GM12878 (cell line): ENCODE measurements at regions not wholly inside any gene's neighbourhood (a gene's known extent, or its start where the extent isn't known, plus 50 kb on each side); places are given as distances from the start of the nearest gene placed in this dataset.

Experiments used
- ATF7 ChIP-seq: fragments of 450-650 bp; IDR thresholded peaks from 2 replicates; pipeline ENCODE4 v1.6.1; 2016; ENCODE audit warnings: low read depth, mild to moderate bottlenecking
- CHD1 ChIP-seq: IDR thresholded peaks from 2 replicates; pipeline ENCODE4 v1.6.1; 2012; ENCODE audit warnings: low read depth, low read length, improper control_type of control experiment
- CHD2 ChIP-seq: IDR thresholded peaks from 2 replicates; pipeline ENCODE4 v1.6.1; 2011; ENCODE audit warnings: low read depth, low read length, improper control_type of control experiment, borderline replicate concordance
- EGR1 ChIP-seq, 2 experiments: IDR thresholded peaks; 1 replicate in 1 of 2; 2 replicates in 1 of 2; pipeline ENCODE4 v1.6.1; 2011 to 2012; ENCODE audit warnings: low read depth in 2 of 2, low read length in 2 of 2, borderline replicate concordance in 1 of 2, mild to moderate bottlenecking in 1 of 2, moderate library complexity in 1 of 2
- HCFC1 ChIP-seq: fragments of 150-350 bp; IDR thresholded peaks from 2 replicates; pipeline ENCODE4 v1.6.1; 2014; ENCODE audit warnings: low read length
- HDAC2 ChIP-seq: fragments of 200-600 bp; sonication (generic); IDR thresholded peaks from 2 replicates; pipeline ENCODE4 v1.6.1; 2017
- SMC3 ChIP-seq: IDR thresholded peaks from 2 replicates; pipeline ENCODE4 v1.6.1; 2011; ENCODE audit warnings: low read length, improper control_type of control experiment, borderline replicate concordance
- SRF ChIP-seq, 2 experiments: IDR thresholded peaks; 2 replicates each; pipeline ENCODE4 v1.6.1; 2011; ENCODE audit warnings: low read depth in 2 of 2, low read length in 2 of 2, mild to moderate bottlenecking in 1 of 2, moderate library complexity in 1 of 2
- TF ChIP-seq, protein P1 (sequence below), 3 experiments: IDR thresholded peaks in 2 of 3; conservative IDR thresholded peaks in 1 of 3; 2 replicates each; pipeline ENCODE4 v1.5.1; 2011; ENCODE audit warnings: low read depth in 3 of 3, low read length in 3 of 3, mild to moderate bottlenecking in 3 of 3, control low read depth in 2 of 3, moderate library complexity in 2 of 3, inconsistent platforms in 1 of 3, mixed read lengths in 1 of 3; ENCODE audit not compliant: control insufficient read depth in 2 of 3, insufficient read depth in 1 of 3; ENCODE audit errors: extremely low read depth in 1 of 3
- TF ChIP-seq, protein P2 (sequence below): IDR thresholded peaks from 2 replicates; pipeline ENCODE4 v1.6.1; 2012; ENCODE audit warnings: mild to moderate bottlenecking, low read depth, low read length

GRCh38 chr4:14874990-14875389 is 127.3 kb upstream of the CPEB2 start:
- TF ChIP-seq, protein P1, sequence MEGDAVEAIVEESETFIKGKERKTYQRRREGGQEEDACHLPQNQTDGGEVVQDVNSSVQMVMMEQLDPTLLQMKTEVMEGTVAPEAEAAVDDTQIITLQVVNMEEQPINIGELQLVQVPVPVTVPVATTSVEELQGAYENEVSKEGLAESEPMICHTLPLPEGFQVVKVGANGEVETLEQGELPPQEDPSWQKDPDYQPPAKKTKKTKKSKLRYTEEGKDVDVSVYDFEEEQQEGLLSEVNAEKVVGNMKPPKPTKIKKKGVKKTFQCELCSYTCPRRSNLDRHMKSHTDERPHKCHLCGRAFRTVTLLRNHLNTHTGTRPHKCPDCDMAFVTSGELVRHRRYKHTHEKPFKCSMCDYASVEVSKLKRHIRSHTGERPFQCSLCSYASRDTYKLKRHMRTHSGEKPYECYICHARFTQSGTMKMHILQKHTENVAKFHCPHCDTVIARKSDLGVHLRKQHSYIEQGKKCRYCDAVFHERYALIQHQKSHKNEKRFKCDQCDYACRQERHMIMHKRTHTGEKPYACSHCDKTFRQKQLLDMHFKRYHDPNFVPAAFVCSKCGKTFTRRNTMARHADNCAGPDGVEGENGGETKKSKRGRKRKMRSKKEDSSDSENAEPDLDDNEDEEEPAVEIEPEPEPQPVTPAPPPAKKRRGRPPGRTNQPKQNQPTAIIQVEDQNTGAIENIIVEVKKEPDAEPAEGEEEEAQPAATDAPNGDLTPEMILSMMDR (IDR thresholded peaks at IDR 0.05 in 2 of 3, conservative IDR thresholded peaks at IDR 0.05 in 1 of 3; ENCODE audit: control insufficient read depth in 2 of 3, extremely low read depth in 1 of 3, insufficient read depth in 1 of 3, low read depth in 3 of 3, low read length in 3 of 3): no peak
- TF ChIP-seq SMC3 (no peak), EGR1 (IDR thresholded peaks at IDR 0.05; ENCODE audit: borderline replicate concordance in 1 of 2, low read depth in 2 of 2, low read length in 2 of 2) (no peak), CHD2 (no peak), HCFC1 (no peak), HDAC2 (no peak), ATF7 (no peak), SRF (IDR thresholded peaks at IDR 0.05; ENCODE audit: low read depth in 2 of 2, low read length in 2 of 2) (no peak), CHD1 (no peak)
- TF ChIP-seq, protein P2, sequence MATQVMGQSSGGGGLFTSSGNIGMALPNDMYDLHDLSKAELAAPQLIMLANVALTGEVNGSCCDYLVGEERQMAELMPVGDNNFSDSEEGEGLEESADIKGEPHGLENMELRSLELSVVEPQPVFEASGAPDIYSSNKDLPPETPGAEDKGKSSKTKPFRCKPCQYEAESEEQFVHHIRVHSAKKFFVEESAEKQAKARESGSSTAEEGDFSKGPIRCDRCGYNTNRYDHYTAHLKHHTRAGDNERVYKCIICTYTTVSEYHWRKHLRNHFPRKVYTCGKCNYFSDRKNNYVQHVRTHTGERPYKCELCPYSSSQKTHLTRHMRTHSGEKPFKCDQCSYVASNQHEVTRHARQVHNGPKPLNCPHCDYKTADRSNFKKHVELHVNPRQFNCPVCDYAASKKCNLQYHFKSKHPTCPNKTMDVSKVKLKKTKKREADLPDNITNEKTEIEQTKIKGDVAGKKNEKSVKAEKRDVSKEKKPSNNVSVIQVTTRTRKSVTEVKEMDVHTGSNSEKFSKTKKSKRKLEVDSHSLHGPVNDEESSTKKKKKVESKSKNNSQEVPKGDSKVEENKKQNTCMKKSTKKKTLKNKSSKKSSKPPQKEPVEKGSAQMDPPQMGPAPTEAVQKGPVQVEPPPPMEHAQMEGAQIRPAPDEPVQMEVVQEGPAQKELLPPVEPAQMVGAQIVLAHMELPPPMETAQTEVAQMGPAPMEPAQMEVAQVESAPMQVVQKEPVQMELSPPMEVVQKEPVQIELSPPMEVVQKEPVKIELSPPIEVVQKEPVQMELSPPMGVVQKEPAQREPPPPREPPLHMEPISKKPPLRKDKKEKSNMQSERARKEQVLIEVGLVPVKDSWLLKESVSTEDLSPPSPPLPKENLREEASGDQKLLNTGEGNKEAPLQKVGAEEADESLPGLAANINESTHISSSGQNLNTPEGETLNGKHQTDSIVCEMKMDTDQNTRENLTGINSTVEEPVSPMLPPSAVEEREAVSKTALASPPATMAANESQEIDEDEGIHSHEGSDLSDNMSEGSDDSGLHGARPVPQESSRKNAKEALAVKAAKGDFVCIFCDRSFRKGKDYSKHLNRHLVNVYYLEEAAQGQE: no peak
